GM10248 (cell line): ENCODE measurements at regions not wholly inside any gene's neighbourhood (a gene's known extent, or its start where the extent isn't known, plus 50 kb on each side); places are given as distances from the start of the nearest gene placed in this dataset.

Experiments used
- CTCF ChIA-PET: fragments of 300-600 bp; sonication (Branson Sonifier 250); formaldehyde crosslinking; extraction: SDS; loops from one replicate; lab custom pipeline; 2021; ENCODE audit warnings: antibody characterized with exemption; lab: Yijun Ruan, JAX
- POLR2A ChIA-PET: fragments of 350-650 bp; sonication (Branson Sonifier 250); formaldehyde crosslinking; extraction: SDS; loops from one replicate; lab custom pipeline; 2020; ENCODE audit warnings: antibody characterized with exemption; lab: Yijun Ruan, JAX
- DNase-seq: peaks from one replicate; pipeline ENCODE4 v3.0.0; 2012; ENCODE audit errors: extremely low spot score
- TF ChIP-seq, protein P1 (sequence below): IDR thresholded peaks from 2 replicates; pipeline ENCODE4 v1.5.1; 2012; ENCODE audit warnings: mild to moderate bottlenecking, low read depth; ENCODE audit errors: extremely low read depth, missing control alignments, control extremely low read depth

DNA sequence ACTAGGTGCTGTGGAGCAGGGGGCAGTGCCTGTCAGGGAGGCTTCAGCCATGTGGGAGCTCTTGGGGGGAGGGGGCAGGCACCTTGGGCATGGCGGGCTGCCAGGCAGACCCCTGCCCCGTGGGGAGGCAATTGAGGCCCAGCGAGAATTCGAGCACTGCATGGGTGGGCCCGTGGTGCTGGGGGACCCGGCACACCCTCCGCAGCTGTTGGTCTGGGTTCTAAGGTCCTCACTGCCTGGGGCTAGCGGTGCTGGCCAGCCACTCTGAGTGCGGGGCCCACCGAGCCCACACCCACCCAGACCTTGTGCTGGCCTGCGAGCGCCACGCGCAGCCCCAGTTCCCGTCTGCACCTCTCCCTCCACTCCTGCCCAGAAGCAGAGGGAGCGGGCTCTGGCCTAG is 835.5 kb upstream of the CNTN5 start:
- TF ChIP-seq, protein P1, sequence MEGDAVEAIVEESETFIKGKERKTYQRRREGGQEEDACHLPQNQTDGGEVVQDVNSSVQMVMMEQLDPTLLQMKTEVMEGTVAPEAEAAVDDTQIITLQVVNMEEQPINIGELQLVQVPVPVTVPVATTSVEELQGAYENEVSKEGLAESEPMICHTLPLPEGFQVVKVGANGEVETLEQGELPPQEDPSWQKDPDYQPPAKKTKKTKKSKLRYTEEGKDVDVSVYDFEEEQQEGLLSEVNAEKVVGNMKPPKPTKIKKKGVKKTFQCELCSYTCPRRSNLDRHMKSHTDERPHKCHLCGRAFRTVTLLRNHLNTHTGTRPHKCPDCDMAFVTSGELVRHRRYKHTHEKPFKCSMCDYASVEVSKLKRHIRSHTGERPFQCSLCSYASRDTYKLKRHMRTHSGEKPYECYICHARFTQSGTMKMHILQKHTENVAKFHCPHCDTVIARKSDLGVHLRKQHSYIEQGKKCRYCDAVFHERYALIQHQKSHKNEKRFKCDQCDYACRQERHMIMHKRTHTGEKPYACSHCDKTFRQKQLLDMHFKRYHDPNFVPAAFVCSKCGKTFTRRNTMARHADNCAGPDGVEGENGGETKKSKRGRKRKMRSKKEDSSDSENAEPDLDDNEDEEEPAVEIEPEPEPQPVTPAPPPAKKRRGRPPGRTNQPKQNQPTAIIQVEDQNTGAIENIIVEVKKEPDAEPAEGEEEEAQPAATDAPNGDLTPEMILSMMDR: no peak
- DNase-seq: no peak
- CTCF ChIA-PET: no interaction called here
- POLR2A ChIA-PET: no interaction called here

DNA sequence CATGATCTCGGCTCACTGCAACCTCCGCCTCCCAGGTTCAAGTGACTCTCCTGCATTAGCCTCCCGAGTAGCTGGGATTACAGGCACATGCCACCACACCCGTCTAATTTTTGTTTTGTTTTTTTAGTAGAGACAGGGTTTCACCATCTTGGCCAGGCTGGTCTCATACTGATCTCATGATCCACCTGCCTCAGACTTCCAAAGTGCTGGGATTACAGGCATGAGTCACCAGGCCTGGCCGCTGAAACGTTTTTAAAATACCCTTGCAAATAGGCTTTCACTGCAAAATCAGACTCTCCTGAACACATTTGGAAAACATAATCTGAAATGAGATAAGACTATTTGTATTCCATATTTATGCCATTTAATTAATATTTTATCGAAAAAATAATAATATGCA is 826.1 kb upstream of the CNTN5 start:
- ChIA-PET CTCF (no interaction called here), POLR2A (no interaction called here)
- DNase-seq: no peak
- TF ChIP-seq, protein P1: no peak

DNA sequence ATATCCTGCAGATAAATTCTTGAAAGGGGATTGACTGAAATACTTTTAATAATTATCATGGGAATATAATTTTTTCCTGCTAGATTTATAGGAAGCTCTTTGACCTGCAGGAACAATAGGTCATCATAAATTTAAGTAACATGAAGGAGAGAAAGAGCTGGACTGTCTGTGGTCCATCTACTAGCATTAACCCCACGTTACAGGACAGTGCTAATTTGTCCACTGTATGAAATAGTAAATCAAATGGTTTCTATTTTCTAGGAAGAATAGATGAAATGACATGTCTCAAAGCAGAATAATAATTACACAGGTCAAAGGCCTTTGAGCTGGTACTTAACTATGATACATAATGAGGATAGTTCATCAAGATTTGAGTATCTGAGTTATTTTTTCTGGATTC is 825.4 kb upstream of the CNTN5 start:
- no peak for DNase-seq
- ChIA-PET CTCF (no interaction called here), POLR2A (no interaction called here)
- TF ChIP-seq, protein P1: no peak

DNA sequence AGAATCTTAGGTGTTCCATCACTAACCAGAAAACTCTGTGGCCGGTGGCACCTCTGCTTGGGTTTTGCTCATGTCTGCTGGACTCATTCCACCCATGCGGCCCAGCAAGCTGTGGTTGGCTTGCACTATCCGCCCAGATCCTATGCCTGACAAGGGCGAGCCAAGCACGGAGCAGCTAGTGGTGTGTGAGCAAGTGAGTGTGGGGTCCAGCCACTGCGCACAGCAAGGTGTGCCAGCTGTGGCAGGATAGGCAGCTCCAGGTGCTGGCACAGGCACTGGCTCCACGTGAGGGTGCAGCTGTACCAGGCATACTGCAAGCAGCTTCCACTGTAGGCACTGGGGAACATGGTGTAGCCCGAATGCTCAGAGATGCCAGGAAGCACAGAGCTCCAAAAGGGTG is 813.7 kb upstream of the CNTN5 start:
- ChIA-PET POLR2A (no interaction called here), CTCF (no interaction called here)
- TF ChIP-seq, protein P1: no peak
- DNase-seq: no peak

DNA sequence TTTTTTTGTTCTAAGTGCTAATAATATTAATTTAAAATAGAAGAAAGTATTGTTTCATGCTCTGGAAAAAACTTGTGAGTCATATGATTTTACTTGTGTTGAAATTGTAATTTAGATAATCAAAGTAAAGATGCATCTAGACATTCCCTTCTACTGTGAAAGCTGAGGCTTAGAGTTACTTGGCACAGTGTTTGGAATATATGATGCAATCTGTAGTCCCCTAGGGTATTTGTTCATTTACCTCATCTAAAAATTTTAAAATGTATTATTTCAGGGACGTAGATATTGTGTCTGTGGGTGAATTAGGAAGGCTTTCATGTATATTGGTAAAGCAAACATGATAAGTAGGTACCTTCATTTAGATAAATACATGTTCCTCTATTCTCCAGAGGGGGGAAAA is 793.5 kb upstream of the CNTN5 start:
- CTCF ChIA-PET: no interaction called here
- DNase-seq: no peak
- TF ChIP-seq, protein P1: no peak
- POLR2A ChIA-PET: no interaction called here

DNA sequence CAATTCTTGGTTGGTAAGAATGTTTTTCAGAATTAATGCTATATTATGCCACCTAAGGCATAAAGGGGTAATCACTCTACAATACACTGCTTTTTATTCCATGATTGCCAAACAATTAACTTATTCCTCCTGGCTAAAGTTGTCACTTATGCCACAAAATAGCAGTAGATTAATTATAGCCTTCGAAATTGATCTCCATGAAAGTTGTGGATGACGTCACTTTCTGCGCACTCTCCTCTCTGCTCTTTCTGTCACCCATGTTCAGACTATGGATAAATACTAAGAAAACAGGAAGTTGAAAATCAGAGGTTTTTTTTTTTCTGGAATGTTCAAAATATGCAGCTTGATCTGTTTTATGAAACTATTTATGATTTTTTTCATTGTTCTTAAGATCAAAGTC is 790.1 kb upstream of the CNTN5 start:
- CTCF ChIA-PET: no interaction called here
- POLR2A ChIA-PET: no interaction called here
- no peak for DNase-seq
- TF ChIP-seq, protein P1: no peak

DNA sequence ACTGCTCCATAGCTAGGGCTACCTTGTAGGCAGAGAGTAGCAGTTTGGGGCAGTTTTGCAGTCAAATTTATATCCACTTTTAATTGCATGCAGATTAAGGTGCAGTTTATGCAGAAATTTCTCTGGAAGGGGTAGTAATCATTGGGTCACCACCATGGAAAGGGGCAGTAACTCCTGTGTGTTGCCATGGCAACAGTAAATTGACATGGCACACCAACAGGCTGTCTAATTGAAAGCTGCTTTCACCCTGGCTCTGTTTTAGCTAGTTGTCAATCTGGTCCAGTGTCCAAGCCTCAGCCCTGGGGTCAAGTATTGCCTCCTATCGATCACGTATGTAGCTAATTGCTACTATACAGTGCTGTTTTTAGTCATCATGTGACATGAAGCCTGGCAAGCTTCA is 786.1 kb upstream of the CNTN5 start:
- ChIA-PET POLR2A (no interaction called here), CTCF (no interaction called here)
- no peak for DNase-seq
- TF ChIP-seq, protein P1: no peak
